Adrenal gland (tissue), 5 donors: ENCODE measurements at regions not wholly inside any gene's neighbourhood (a gene's known extent, or its start where the extent isn't known, plus 50 kb on each side); places are given as distances from the start of the nearest gene placed in this dataset.

ENCODE experiments used
- POLR2A ChIP-seq, 2 donors: fragments of 450-650 bp; IDR thresholded peaks; one replicate each; pipeline ENCODE4 v1.6.1; 2017; ENCODE audit warnings: antibody characterized with exemption in 2 of 2, mild to moderate bottlenecking in 2 of 2, moderate library complexity in 1 of 2
- TF ChIP-seq, protein P1 (sequence below), 6 experiments: fragments of 450-650 bp in 4 of 6; fragments of 200-600 bp in 2 of 6; sonication (generic) in 1 of 6; IDR thresholded peaks; 1 replicate in 5 of 6; 2 replicates in 1 of 6; pipeline versions ENCODE4 v1.5.1 to v1.8.0; 2016 to 2021; ENCODE audit warnings: antibody characterized with exemption in 6 of 6, mild to moderate bottlenecking in 2 of 6, moderate library complexity in 1 of 6
- donor health status: DM: no; HTN: no; CAD: no.

DNA sequence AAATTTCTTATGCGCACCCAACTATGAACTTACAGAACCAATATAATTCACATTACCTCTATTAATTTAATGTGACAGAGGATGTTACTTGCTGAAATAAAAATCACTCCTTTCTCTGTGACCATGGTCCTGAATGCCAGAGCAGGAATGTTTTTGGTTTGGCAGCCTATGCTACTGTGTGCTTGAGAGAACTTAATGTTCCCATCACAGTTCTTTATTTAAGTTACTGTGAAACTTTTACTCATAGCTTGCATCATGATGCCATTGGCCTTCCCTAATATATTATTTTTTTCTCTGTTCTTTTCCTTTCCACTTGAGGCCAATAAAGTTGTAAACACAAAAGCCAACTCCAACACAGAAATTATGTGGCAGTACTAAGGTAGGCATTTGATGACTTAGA is 142.2 kb downstream of the FAM76B start:
- TF ChIP-seq, protein P1, sequence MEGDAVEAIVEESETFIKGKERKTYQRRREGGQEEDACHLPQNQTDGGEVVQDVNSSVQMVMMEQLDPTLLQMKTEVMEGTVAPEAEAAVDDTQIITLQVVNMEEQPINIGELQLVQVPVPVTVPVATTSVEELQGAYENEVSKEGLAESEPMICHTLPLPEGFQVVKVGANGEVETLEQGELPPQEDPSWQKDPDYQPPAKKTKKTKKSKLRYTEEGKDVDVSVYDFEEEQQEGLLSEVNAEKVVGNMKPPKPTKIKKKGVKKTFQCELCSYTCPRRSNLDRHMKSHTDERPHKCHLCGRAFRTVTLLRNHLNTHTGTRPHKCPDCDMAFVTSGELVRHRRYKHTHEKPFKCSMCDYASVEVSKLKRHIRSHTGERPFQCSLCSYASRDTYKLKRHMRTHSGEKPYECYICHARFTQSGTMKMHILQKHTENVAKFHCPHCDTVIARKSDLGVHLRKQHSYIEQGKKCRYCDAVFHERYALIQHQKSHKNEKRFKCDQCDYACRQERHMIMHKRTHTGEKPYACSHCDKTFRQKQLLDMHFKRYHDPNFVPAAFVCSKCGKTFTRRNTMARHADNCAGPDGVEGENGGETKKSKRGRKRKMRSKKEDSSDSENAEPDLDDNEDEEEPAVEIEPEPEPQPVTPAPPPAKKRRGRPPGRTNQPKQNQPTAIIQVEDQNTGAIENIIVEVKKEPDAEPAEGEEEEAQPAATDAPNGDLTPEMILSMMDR (IDR thresholded peaks at IDR 0.05) = no peak
- TF ChIP-seq POLR2A (IDR thresholded peaks at IDR 0.05) = no peak
